ENCODE measurements at regions not wholly inside any gene's neighbourhood (a gene's known extent, or its start where the extent isn't known, plus 50 kb on each side); places are given as distances from the start of the nearest gene placed in this dataset.
A peak's percentile ranks its signal among the peaks of the same experiment; 100 is the strongest.

DNA sequence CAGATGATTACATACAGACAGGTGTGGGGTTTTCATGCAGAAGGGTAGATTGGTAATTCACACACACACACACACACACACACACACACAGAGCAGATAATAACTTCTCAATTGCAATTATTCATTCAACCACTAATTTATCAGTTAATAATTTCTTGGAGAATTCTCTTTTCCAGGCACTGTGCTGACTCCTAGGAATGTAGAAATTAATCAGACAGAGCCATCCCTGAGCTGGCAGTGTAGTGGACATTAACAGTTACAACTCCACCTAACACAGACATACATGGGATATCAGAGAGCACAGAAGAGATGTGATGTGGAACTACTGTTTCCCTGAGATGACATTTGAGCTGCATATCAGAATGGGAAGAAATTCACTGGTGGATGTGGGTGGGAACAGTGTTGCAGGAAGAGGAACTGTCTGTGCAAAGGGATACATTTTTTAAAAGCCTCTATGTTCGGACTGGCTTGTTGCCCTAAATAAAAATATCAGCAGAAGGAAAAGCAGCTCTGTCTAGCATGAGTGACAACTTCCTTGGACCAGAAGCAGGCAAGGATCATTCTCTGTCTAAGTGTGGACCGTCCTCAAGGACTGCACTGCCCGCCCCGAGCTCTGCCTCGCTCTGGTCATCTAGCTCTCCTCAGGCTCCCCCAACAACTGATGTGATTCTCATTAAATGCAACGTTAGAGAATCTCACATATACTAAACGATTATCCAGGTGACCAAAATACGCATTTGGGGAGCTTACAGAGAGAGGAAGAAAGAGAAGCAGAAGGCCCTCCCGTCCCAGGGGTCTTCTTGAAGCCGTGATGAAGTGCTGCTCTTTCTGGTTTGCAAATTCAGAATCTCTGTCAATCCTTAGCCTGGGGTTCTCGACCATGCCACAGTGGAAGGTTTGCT is 173.4 kb upstream of the TRIB2 start:
- peak overlapping the region; percentile 27 for H2AFZ ChIP-seq (ENCODE audit: low read length)
- H3K27ac ChIP-seq (ENCODE audit: low read depth, low read length) = no peak overlapping the region
- TF ChIP-seq, protein P1, sequence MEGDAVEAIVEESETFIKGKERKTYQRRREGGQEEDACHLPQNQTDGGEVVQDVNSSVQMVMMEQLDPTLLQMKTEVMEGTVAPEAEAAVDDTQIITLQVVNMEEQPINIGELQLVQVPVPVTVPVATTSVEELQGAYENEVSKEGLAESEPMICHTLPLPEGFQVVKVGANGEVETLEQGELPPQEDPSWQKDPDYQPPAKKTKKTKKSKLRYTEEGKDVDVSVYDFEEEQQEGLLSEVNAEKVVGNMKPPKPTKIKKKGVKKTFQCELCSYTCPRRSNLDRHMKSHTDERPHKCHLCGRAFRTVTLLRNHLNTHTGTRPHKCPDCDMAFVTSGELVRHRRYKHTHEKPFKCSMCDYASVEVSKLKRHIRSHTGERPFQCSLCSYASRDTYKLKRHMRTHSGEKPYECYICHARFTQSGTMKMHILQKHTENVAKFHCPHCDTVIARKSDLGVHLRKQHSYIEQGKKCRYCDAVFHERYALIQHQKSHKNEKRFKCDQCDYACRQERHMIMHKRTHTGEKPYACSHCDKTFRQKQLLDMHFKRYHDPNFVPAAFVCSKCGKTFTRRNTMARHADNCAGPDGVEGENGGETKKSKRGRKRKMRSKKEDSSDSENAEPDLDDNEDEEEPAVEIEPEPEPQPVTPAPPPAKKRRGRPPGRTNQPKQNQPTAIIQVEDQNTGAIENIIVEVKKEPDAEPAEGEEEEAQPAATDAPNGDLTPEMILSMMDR (IDR thresholded peaks at IDR 0.05; ENCODE audit: extremely low read depth, low read depth, low read length) = no peak
- no peaks in the 10 kb centered on the region for H4K20me1 ChIP-seq (ENCODE audit: insufficient read depth, low read length)
- no peaks in the 10 kb centered on the region for H3K36me3 ChIP-seq (ENCODE audit: insufficient read depth, low read length)
- H3K79me2 ChIP-seq (ENCODE audit: insufficient read depth, low read length) = no peaks in the 10 kb centered on the region
- H3K4me1 ChIP-seq (ENCODE audit: insufficient read depth, low read length) = no peaks in the 10 kb centered on the region
- H3K9me3 ChIP-seq (ENCODE audit: low read depth, low read length) = no peaks in the 10 kb centered on the region
- no peak overlapping the region for H3K4me3 ChIP-seq (ENCODE audit: insufficient read depth, low read length)
- no peak overlapping the region for H3K4me2 ChIP-seq (ENCODE audit: insufficient read depth, low read length)
- no peaks in the 10 kb centered on the region for H3K27me3 ChIP-seq (ENCODE audit: insufficient read depth, low read length)
- no peak for DNase-seq (ENCODE audit: insufficient read length, low spot score, missing footprints)

DNA sequence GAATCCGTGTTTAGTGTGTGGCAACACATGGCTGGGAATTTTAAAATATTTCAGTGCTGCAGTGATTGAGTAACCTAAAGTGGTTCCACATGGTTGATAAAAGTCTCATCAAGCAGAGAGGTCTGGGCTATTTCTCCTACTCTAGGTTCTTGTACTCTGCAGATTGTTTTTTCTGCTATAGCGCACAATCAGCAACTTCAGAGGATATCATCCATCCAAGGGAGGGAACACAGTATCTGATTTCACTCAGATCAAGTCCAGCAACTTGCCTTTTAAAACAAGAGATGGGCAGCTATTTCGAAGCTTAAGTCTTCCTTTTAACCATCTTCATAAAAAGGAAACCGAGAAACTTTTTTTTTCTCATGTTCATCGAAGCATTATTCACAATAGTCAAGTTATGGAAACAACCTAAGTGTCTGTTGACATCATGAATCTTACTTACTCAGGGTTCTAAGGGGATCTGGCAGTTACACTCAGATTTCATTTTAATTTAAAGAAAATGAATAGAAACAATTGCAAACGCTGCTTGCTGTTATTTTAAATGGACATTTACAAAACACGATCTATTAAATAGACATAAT is 172.7 kb upstream of the TRIB2 start:
- peaks cover 3% of the 10 kb centered on the region for H3K4me1 ChIP-seq (ENCODE audit: insufficient read depth, low read length)
- no peaks in the 10 kb centered on the region for H4K20me1 ChIP-seq (ENCODE audit: insufficient read depth, low read length)
- TF ChIP-seq, protein P1 (IDR thresholded peaks at IDR 0.05; ENCODE audit: extremely low read depth, low read depth, low read length) = no peak
- H3K27me3 ChIP-seq (ENCODE audit: insufficient read depth, low read length) = no peaks in the 10 kb centered on the region
- no peaks in the 10 kb centered on the region for H3K36me3 ChIP-seq (ENCODE audit: insufficient read depth, low read length)
- no peaks in the 10 kb centered on the region for H3K9me3 ChIP-seq (ENCODE audit: low read depth, low read length)
- H2AFZ ChIP-seq (ENCODE audit: low read length) = peak overlapping the region; percentile 27
- no peak for DNase-seq (ENCODE audit: insufficient read length, low spot score, missing footprints)
- no peaks in the 10 kb centered on the region for H3K79me2 ChIP-seq (ENCODE audit: insufficient read depth, low read length)
- H3K4me3 ChIP-seq (ENCODE audit: insufficient read depth, low read length) = no peak overlapping the region
- H3K27ac ChIP-seq (ENCODE audit: low read depth, low read length) = no peak overlapping the region
- no peak overlapping the region for H3K4me2 ChIP-seq (ENCODE audit: insufficient read depth, low read length)

DNA sequence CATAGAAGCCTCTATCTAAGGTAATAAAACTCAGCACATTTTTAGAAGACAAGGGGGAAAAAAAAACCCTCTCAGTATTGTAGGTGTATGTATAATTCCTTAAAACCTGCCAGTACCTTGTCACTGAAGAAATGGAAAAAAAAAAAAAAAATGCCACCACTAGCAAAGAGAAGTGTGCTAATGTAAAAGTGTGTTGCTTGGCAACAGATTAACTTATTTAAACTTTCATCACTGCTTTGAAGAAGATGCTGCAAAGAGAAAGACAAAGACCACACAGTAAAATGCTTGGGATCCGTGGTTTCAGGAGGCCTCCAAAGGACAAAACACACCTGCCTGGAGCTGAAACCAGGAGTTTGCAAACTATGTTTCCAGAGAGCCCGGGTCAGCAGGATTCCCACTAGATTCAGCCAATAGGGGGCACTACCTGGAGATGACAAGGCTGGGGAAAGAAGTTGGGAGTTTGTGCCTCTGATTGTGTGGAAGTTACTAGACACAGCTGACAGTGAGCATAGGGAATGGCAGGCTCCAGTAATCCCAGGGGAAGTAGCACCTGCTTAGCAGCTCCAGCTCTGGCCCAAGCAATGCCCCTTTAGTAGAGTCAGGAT is 169.1 kb upstream of the TRIB2 start:
- no peak overlapping the region for H2AFZ ChIP-seq (ENCODE audit: low read length)
- DNase-seq (ENCODE audit: insufficient read length, low spot score, missing footprints) = no peak

More for the DNA sequence above, 169.1 kb upstream of the TRIB2 start:
- no peaks in the 10 kb centered on the region for H3K36me3 ChIP-seq (ENCODE audit: insufficient read depth, low read length)
- TF ChIP-seq, protein P1 (IDR thresholded peaks at IDR 0.05; ENCODE audit: extremely low read depth, low read depth, low read length) = no peak
- no peaks in the 10 kb centered on the region for H3K27me3 ChIP-seq (ENCODE audit: insufficient read depth, low read length)
- no peaks in the 10 kb centered on the region for H4K20me1 ChIP-seq (ENCODE audit: insufficient read depth, low read length)
- H3K27ac ChIP-seq (ENCODE audit: low read depth, low read length) = no peak overlapping the region
- no peaks in the 10 kb centered on the region for H3K79me2 ChIP-seq (ENCODE audit: insufficient read depth, low read length)
- peaks cover 14% of the 10 kb centered on the region for H3K4me1 ChIP-seq (ENCODE audit: insufficient read depth, low read length)
- H3K9me3 ChIP-seq (ENCODE audit: low read depth, low read length) = no peaks in the 10 kb centered on the region
- no peak overlapping the region for H3K4me3 ChIP-seq (ENCODE audit: insufficient read depth, low read length)
- no peak overlapping the region for H3K4me2 ChIP-seq (ENCODE audit: insufficient read depth, low read length)
